Smooth muscle cell (in vitro differentiated cells): ENCODE measurements at regions not wholly inside any gene's neighbourhood (a gene's known extent, or its start where the extent isn't known, plus 50 kb on each side); places are given as distances from the start of the nearest gene placed in this dataset.
A peak's percentile ranks its signal among the peaks of the same experiment; 100 is the strongest.

Source experiments
- DNase-seq: peaks from one replicate; lab custom pipeline; 2025; ENCODE audit not compliant: unreplicated experiment; lab: John Stamatoyannopoulos, UW
- H2AFZ ChIP-seq: fragments of 200-600 bp; sonication (generic); 2 replicates; pipeline ENCODE4 v1.6.0; 2016; ENCODE audit warnings: antibody characterized with exemption, low read depth, mild to moderate bottlenecking
- H3F3A ChIP-seq: fragments of 200-600 bp; sonication (generic); 2 replicates; pipeline ENCODE4 v1.6.0; 2017; ENCODE audit warnings: antibody characterized with exemption, low read depth
- H3K27ac ChIP-seq: fragments of 200-600 bp; sonication (generic); 2 replicates; pipeline ENCODE4 v1.5.1; 2016; ENCODE audit warnings: low read depth, mild to moderate bottlenecking
- H3K27me3 ChIP-seq: fragments of 200-600 bp; sonication (generic); 2 replicates; pipeline ENCODE4 v1.6.1; 2016; ENCODE audit warnings: low read depth, mild to moderate bottlenecking
- H3K36me3 ChIP-seq: fragments of 200-600 bp; sonication (generic); 2 replicates; pipeline ENCODE4 v1.5.1; 2016; ENCODE audit warnings: low read depth
- H3K4me1 ChIP-seq: fragments of 200-600 bp; sonication (generic); 2 replicates; pipeline ENCODE4 v1.5.1; 2016; ENCODE audit warnings: low read depth
- H3K4me2 ChIP-seq: fragments of 200-600 bp; sonication (generic); 2 replicates; pipeline ENCODE4 v1.6.0; 2016; ENCODE audit warnings: mild to moderate bottlenecking
- H3K4me3 ChIP-seq: fragments of 200-600 bp; sonication (generic); 2 replicates; pipeline ENCODE4 v1.5.1; 2016; ENCODE audit warnings: mild to moderate bottlenecking
- H3K79me2 ChIP-seq: fragments of 200-600 bp; sonication (generic); 2 replicates; pipeline ENCODE4 v1.6.0; 2016; ENCODE audit warnings: low read depth, mild to moderate bottlenecking
- H3K9ac ChIP-seq: fragments of 200-600 bp; sonication (generic); 2 replicates; pipeline ENCODE4 v1.6.0; 2016; ENCODE audit warnings: low read depth
- H3K9me3 ChIP-seq: fragments of 200-600 bp; sonication (generic); replicated peaks from 2 replicates; pipeline ENCODE4 v1.5.1; 2016; ENCODE audit warnings: low read depth
- H4K20me1 ChIP-seq: fragments of 200-600 bp; sonication (generic); 2 replicates; pipeline ENCODE4 v1.6.0; 2016; ENCODE audit warnings: low read depth
- WGBS: methylation state at CpG from one replicate; pipeline ENCODE4 v1.1.7; 2016; ENCODE audit warnings: low lambda C conversion rate; 5-methylcytosine and 5-hydroxymethylcytosine counted together
- TF ChIP-seq, protein P1 (sequence below): fragments of 200-600 bp; sonication (generic); IDR thresholded peaks from 2 replicates; pipeline ENCODE4 v1.5.1; 2017; ENCODE audit warnings: borderline replicate concordance, mild to moderate bottlenecking, antibody characterized with exemption; ENCODE audit not compliant: insufficient read depth, poor library complexity, severe bottlenecking

DNA sequence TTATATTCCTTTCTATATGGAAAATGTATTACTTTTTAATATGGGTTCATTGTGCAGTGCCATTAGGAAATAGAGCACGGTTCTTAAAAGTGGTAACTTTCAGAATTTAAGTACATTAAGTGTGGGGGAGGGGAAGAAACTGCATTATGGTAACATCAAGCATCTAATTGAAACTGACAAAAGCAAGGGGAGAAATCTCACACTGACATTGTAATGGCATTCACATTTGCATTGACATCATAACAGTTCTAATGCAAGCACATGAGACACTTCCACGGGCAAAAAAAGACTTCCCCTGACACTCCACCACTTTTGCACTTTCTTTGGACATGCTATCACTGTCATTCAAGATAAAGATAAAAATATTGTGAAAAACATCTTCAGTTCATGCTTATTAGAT is 431.3 kb upstream of the SMIM21 start:
- WGBS, result 90% methylated on average over 2 of the region's 2 CpGs
- TF ChIP-seq, protein P1, sequence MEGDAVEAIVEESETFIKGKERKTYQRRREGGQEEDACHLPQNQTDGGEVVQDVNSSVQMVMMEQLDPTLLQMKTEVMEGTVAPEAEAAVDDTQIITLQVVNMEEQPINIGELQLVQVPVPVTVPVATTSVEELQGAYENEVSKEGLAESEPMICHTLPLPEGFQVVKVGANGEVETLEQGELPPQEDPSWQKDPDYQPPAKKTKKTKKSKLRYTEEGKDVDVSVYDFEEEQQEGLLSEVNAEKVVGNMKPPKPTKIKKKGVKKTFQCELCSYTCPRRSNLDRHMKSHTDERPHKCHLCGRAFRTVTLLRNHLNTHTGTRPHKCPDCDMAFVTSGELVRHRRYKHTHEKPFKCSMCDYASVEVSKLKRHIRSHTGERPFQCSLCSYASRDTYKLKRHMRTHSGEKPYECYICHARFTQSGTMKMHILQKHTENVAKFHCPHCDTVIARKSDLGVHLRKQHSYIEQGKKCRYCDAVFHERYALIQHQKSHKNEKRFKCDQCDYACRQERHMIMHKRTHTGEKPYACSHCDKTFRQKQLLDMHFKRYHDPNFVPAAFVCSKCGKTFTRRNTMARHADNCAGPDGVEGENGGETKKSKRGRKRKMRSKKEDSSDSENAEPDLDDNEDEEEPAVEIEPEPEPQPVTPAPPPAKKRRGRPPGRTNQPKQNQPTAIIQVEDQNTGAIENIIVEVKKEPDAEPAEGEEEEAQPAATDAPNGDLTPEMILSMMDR, result no peak
- no peak for DNase-seq
- no peaks in the 10 kb centered on the region for H3K79me2 ChIP-seq
- no peak overlapping the region for H3K9ac ChIP-seq
- H3K36me3 ChIP-seq, result no peaks in the 10 kb centered on the region
- no peaks in the 10 kb centered on the region for H3K9me3 ChIP-seq
- no peak overlapping the region for H3K27ac ChIP-seq
- no peaks in the 10 kb centered on the region for H4K20me1 ChIP-seq
- no peak overlapping the region for H3K4me2 ChIP-seq
- H3K4me3 ChIP-seq, result no peak overlapping the region
- no peaks in the 10 kb centered on the region for H3K27me3 ChIP-seq
- H3F3A ChIP-seq, result no peaks in the 10 kb centered on the region
- H2AFZ ChIP-seq, result no peak overlapping the region
- H3K4me1 ChIP-seq, result no peaks in the 10 kb centered on the region

DNA sequence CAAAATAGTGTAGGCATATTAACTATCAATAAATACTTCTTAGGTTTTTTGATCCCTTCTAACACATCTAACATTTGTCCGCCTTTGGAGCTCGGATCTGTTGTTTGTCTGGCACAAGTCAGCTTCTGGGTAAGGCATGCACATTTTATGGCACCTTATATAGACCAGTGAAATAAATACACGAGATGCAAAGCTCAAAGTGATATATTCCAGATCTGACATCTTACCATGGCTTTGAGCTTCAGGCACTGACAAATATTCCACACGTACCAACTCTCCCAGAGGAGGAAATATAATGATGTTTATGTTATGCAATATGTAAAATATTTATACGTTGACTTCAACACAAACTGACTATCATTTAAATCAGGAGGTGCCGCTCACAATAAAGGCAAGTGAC is 430.1 kb upstream of the SMIM21 start:
- no peak for DNase-seq
- H3K9me3 ChIP-seq, result no peaks in the 10 kb centered on the region
- H2AFZ ChIP-seq, result no peak overlapping the region

DNA sequence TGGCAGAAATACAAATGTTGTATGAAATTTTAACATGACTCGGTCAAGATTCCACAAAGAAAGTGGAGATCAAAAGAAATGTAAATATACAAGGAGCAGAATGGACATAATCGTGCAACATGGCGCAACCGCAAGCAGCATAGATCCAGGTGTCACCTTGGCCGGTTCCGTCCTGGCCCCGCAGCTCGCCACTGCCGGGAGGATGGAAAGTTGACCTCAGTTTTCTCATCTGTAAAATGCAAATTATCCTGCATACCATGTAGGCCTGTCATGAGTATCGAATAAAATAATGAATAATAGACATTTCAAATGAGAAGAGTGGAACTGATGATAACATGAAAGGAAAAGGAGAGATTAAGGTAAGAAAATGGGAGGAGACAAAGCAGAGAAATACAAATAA is 427.3 kb upstream of the SMIM21 start:
- no peak for DNase-seq
- H3K79me2 ChIP-seq, result no peaks in the 10 kb centered on the region
- no peaks in the 10 kb centered on the region for H4K20me1 ChIP-seq
- no peak overlapping the region for H3K27ac ChIP-seq
- no peaks in the 10 kb centered on the region for H3K4me1 ChIP-seq
- H3F3A ChIP-seq, result no peaks in the 10 kb centered on the region
- TF ChIP-seq, protein P1, result no peak
- H3K9ac ChIP-seq, result no peak overlapping the region
- no peaks in the 10 kb centered on the region for H3K9me3 ChIP-seq
- no peak overlapping the region for H3K4me2 ChIP-seq
- WGBS, result over 99% methylated on average over 10 of the region's 10 CpGs
- no peaks in the 10 kb centered on the region for H3K27me3 ChIP-seq
- H2AFZ ChIP-seq, result no peak overlapping the region
- no peak overlapping the region for H3K4me3 ChIP-seq
- no peaks in the 10 kb centered on the region for H3K36me3 ChIP-seq

More for the DNA sequence above, 430.1 kb upstream of the SMIM21 start:
- no peaks in the 10 kb centered on the region for H3K27me3 ChIP-seq
- H4K20me1 ChIP-seq, result no peaks in the 10 kb centered on the region
- TF ChIP-seq, protein P1, result no peak
- no peaks in the 10 kb centered on the region for H3F3A ChIP-seq
- no peak overlapping the region for H3K4me3 ChIP-seq
- H3K27ac ChIP-seq, result no peak overlapping the region
- no peaks in the 10 kb centered on the region for H3K4me1 ChIP-seq
- 56% methylated on average over 6 of the region's 6 CpGs for WGBS
- no peak overlapping the region for H3K9ac ChIP-seq
- H3K4me2 ChIP-seq, result no peak overlapping the region
- H3K79me2 ChIP-seq, result no peaks in the 10 kb centered on the region
- no peaks in the 10 kb centered on the region for H3K36me3 ChIP-seq

DNA sequence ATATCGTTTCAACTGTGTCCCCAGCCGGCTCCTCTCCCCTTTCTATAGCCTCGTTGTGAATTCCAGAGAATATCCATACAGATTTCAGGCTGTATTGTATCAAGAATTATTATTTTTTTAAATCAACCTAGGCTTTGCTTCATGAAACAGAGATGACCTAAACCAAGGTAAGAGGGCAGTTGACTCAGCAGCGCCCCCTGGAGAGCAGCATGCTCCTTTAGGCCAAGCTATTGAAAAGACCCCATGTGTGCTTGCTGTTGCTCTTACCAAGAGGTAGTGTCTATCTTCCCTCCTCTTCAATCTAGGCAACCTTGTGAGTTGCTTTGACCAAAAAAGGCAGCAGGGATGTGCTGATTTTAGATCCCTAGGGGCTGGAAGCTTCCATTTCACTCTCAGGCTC is 426.7 kb upstream of the SMIM21 start:
- 76% methylated on average over 4 of the region's 4 CpGs for WGBS
- H3K4me1 ChIP-seq, result no peaks in the 10 kb centered on the region
- no peak for DNase-seq
- H3K4me3 ChIP-seq, result no peak overlapping the region
- no peak overlapping the region for H3K27ac ChIP-seq
- H3F3A ChIP-seq, result no peaks in the 10 kb centered on the region
- TF ChIP-seq, protein P1, result peak; percentile 31
- H3K27me3 ChIP-seq, result no peaks in the 10 kb centered on the region
- no peaks in the 10 kb centered on the region for H3K79me2 ChIP-seq
- no peak overlapping the region for H3K4me2 ChIP-seq
- no peaks in the 10 kb centered on the region for H3K9me3 ChIP-seq
- H2AFZ ChIP-seq, result no peak overlapping the region
- H3K36me3 ChIP-seq, result no peaks in the 10 kb centered on the region
- H4K20me1 ChIP-seq, result no peaks in the 10 kb centered on the region
- H3K9ac ChIP-seq, result no peak overlapping the region
